MM.1S (cell line): ENCODE measurements at regions not wholly inside any gene's neighbourhood (a gene's known extent, or its start where the extent isn't known, plus 50 kb on each side); places are given as distances from the start of the nearest gene placed in this dataset.

Source experiments
- DNase-seq: peaks from one replicate; pipeline ENCODE4 v3.0.0-alpha.2; 2015
- H2AFZ ChIP-seq: fragments of 300-600 bp; sonication (generic); 2 replicates; pipeline ENCODE4 v1.6.0; 2016; ENCODE audit warnings: antibody characterized with exemption, low read length
- H3F3A ChIP-seq: fragments of 300-600 bp; sonication (generic); 2 replicates; pipeline ENCODE4 v1.6.1; 2016; ENCODE audit warnings: mild to moderate bottlenecking, antibody characterized with exemption, low read length, moderate library complexity, mixed read lengths; ENCODE audit not compliant: insufficient read depth
- H3K27ac ChIP-seq: fragments of 300-600 bp; sonication (generic); 2 replicates; pipeline ENCODE4 v1.5.1; 2016; ENCODE audit warnings: mild to moderate bottlenecking, low read length
- H3K27me3 ChIP-seq: fragments of 300-600 bp; sonication (generic); replicated peaks from 2 replicates; pipeline ENCODE4 v1.6.0; 2016; ENCODE audit warnings: low read length; ENCODE audit not compliant: insufficient read depth
- H3K36me3 ChIP-seq: fragments of 300-600 bp; sonication (generic); replicated peaks from 2 replicates; pipeline ENCODE4 v1.6.1; 2016; ENCODE audit warnings: mild to moderate bottlenecking, low read length, mixed read lengths; ENCODE audit not compliant: insufficient read depth
- H3K4me1 ChIP-seq: fragments of 300-600 bp; sonication (generic); 2 replicates; pipeline ENCODE4 v1.6.1; 2016; ENCODE audit warnings: low read length, mixed read lengths
- H3K4me2 ChIP-seq: fragments of 300-600 bp; sonication (generic); 2 replicates; pipeline ENCODE4 v1.6.0; 2016; ENCODE audit warnings: low read depth, low read length
- H3K4me3 ChIP-seq: fragments of 300-600 bp; sonication (generic); 2 replicates; pipeline ENCODE4 v1.5.1; 2016; ENCODE audit warnings: low read length, mixed read lengths
- H3K79me2 ChIP-seq: fragments of 300-600 bp; sonication (generic); 2 replicates; pipeline ENCODE4 v1.6.1; 2016; ENCODE audit warnings: mixed run types, low read length, mixed read lengths
- H3K9ac ChIP-seq: fragments of 300-600 bp; sonication (generic); 2 replicates; pipeline ENCODE4 v1.6.1; 2016; ENCODE audit warnings: low read length, mixed read lengths
- H3K9me2 ChIP-seq: fragments of 300-600 bp; sonication (generic); replicated peaks from 2 replicates; pipeline ENCODE4 v1.6.1; 2016; ENCODE audit warnings: mild to moderate bottlenecking, low read length, mixed read lengths; ENCODE audit not compliant: insufficient read depth
- H3K9me3 ChIP-seq: fragments of 300-600 bp; sonication (generic); replicated peaks from 2 replicates; pipeline ENCODE4 v1.6.1; 2016; ENCODE audit warnings: mild to moderate bottlenecking, low read length, mixed read lengths; ENCODE audit not compliant: insufficient read depth
- H4K20me1 ChIP-seq: fragments of 300-600 bp; sonication (generic); 2 replicates; pipeline ENCODE4 v1.6.1; 2016; ENCODE audit warnings: mild to moderate bottlenecking, low read length, moderate library complexity, mixed read lengths; ENCODE audit not compliant: insufficient read depth
- EZH2 ChIP-seq: fragments of 300-600 bp; sonication (generic); optimal IDR thresholded peaks from 2 replicates; pipeline ENCODE3; 2017; ENCODE audit warnings: low read depth, mild to moderate bottlenecking, antibody characterized with exemption, low read length, mixed read lengths
- EZH2phosphoT487 ChIP-seq: fragments of 300-600 bp; sonication (generic); IDR thresholded peaks from 2 replicates; pipeline ENCODE4 v1.6.1; 2018; ENCODE audit warnings: antibody characterized with exemption, low read length
- TF ChIP-seq, protein P1 (sequence below): fragments of 300-600 bp; sonication (generic); IDR thresholded peaks from 2 replicates; pipeline ENCODE4 v1.5.1; 2016; ENCODE audit warnings: antibody characterized with exemption, low read length, mixed read lengths

DNA sequence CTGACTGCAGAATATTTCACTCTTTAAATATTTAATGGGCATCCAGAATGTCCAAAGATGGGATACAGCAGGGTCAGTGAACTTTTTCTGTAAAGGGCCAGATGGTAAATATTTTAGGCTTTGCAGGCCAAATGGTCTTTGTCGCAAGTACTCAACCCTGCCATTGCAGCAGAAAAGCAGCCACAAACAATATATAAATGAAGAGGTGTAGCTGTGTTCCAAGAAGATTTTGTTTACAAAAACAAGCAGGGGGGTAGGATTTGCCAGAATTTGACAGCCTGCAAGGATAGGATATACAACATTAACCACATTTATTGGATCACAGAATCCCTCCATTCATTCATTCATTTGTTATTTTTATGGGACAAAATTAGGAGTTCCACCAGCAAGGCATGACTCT, 435.0 kb upstream of the DYNLRB2 start:
- H3K9me2 ChIP-seq, result no peaks in the 10 kb centered on the region
- no peak for DNase-seq
- H3K79me2 ChIP-seq, result no peaks in the 10 kb centered on the region

DNA sequence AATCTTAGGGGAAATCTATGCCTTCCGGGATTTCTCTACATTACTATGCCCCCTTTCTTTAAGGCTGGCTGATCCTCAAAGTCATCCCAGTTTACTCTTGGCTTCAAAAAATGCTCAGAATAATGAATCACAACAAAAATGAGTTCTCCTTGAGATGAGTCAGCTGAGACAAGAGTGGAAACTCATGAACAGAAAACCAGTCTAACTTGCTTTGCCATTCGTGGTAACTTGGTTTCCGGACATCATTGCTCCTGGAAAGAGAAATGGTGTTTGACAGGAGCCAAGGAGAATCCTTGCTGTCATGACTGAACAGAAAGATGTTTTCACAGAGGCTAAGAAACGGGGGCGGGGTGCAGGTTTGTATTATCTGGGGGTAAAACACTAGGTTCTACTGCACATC, 435.6 kb upstream of the DYNLRB2 start:
- H3K9me3 ChIP-seq, result no peaks in the 10 kb centered on the region
- H3K4me2 ChIP-seq, result no peak overlapping the region
- no peaks in the 10 kb centered on the region; the same call in 1 of the 2 replicates for H3F3A ChIP-seq
- no peaks in the 10 kb centered on the region for H3K27me3 ChIP-seq
- H4K20me1 ChIP-seq, result no peaks in the 10 kb centered on the region
- H2AFZ ChIP-seq, result no peak overlapping the region
- no peak overlapping the region for H3K4me3 ChIP-seq
- H3K79me2 ChIP-seq, result no peaks in the 10 kb centered on the region
- no peaks in the 10 kb centered on the region for H3K36me3 ChIP-seq
- DNase-seq, result no peak
- H3K9me2 ChIP-seq, result no peaks in the 10 kb centered on the region
- H3K4me1 ChIP-seq, result peaks cover 17% of the 10 kb centered on the region
- TF ChIP-seq, protein P1, sequence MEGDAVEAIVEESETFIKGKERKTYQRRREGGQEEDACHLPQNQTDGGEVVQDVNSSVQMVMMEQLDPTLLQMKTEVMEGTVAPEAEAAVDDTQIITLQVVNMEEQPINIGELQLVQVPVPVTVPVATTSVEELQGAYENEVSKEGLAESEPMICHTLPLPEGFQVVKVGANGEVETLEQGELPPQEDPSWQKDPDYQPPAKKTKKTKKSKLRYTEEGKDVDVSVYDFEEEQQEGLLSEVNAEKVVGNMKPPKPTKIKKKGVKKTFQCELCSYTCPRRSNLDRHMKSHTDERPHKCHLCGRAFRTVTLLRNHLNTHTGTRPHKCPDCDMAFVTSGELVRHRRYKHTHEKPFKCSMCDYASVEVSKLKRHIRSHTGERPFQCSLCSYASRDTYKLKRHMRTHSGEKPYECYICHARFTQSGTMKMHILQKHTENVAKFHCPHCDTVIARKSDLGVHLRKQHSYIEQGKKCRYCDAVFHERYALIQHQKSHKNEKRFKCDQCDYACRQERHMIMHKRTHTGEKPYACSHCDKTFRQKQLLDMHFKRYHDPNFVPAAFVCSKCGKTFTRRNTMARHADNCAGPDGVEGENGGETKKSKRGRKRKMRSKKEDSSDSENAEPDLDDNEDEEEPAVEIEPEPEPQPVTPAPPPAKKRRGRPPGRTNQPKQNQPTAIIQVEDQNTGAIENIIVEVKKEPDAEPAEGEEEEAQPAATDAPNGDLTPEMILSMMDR, result no peak
- no peak for TF ChIP-seq EZH2
- no peak for TF ChIP-seq EZH2phosphoT487
- H3K9ac ChIP-seq, result no peak overlapping the region
- no peak overlapping the region for H3K27ac ChIP-seq

More for the DNA sequence above, 435.0 kb upstream of the DYNLRB2 start:
- H3K9me3 ChIP-seq, result no peaks in the 10 kb centered on the region
- H3K27me3 ChIP-seq, result no peaks in the 10 kb centered on the region
- TF ChIP-seq EZH2phosphoT487 (no peak), EZH2 (no peak)
- TF ChIP-seq, protein P1, result no peak
- H3K4me1 ChIP-seq, result peaks cover 13% of the 10 kb centered on the region
- no peaks in the 10 kb centered on the region for H3K36me3 ChIP-seq
- H3K4me2 ChIP-seq, result no peak overlapping the region
- no peak overlapping the region for H3K27ac ChIP-seq
- H3K4me3 ChIP-seq, result no peak overlapping the region
- H2AFZ ChIP-seq, result no peak overlapping the region
- H3F3A ChIP-seq, result no peaks in the 10 kb centered on the region; the same call in 1 of the 2 replicates
- H4K20me1 ChIP-seq, result no peaks in the 10 kb centered on the region
- H3K9ac ChIP-seq, result no peak overlapping the region

DNA sequence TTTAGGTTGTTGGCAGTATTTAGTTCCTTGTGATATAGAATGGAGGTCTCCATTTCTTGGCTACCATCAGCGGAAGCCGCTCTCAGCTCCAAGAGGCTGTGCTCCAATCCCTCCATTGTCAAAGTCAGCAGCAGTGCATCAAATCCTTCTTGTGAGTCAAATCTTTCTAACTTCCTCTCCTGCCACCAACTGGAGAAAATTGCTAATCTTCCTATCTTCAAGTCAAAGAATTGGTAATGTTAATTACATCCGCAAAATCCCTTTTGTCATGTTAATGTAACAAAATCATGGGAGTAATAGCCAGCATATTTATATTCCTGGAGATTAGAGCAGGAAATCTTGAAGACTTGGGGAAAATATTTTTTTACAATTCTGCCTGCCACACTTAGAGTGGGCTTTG, 436.4 kb upstream of the DYNLRB2 start:
- Histone ChIP-seq H3K27ac (no peak overlapping the region), H3K4me2 (no peak overlapping the region), H3K4me3 (no peak overlapping the region), H3K36me3 (no peaks in the 10 kb centered on the region), H4K20me1 (no peaks in the 10 kb centered on the region), H3K79me2 (no peaks in the 10 kb centered on the region), H3K9ac (no peak overlapping the region), H2AFZ (no peak overlapping the region), H3K9me2 (no peaks in the 10 kb centered on the region), H3K27me3 (no peaks in the 10 kb centered on the region), H3K9me3 (no peaks in the 10 kb centered on the region), H3K4me1 (peaks cover 17% of the 10 kb centered on the region), H3F3A (no peaks in the 10 kb centered on the region; the same call in 1 of the 2 replicates)
- no peak for DNase-seq
- TF ChIP-seq EZH2phosphoT487 (no peak), EZH2 (no peak)
- TF ChIP-seq, protein P1, result no peak
